Tibial nerve (tissue), 4 donors: ENCODE measurements at regions not wholly inside any gene's neighbourhood (a gene's known extent, or its start where the extent isn't known, plus 50 kb on each side); places are given as distances from the start of the nearest gene placed in this dataset.

Experiments
- DNase-seq, 2 donors: peaks; one replicate each; pipeline ENCODE4 v3.0.0-alpha.2; 2019; ENCODE audit warnings: low spot score in 2 of 2
- H3K27ac ChIP-seq, 4 donors: fragments of 200-600 bp; sonication (generic) in 3 of 4; one replicate each; pipeline ENCODE4 v1.5.1; 2017 to 2019; ENCODE audit warnings: mild to moderate bottlenecking in 1 of 4
- H3K27me3 ChIP-seq, 2 donors: fragments of 200-600 bp; sonication (generic) in 1 of 2; one replicate each; pipeline versions ENCODE4 v1.5.1 to v1.6.0; 2017 to 2019
- H3K36me3 ChIP-seq, 3 donors: fragments of 200-600 bp; sonication (generic); one replicate each; pipeline ENCODE4 v1.5.1; 2018 to 2019
- H3K4me1 ChIP-seq, 4 donors: fragments of 200-600 bp; sonication (generic) in 3 of 4; one replicate each; pipeline ENCODE4 v1.5.1; 2017 to 2019
- H3K4me3 ChIP-seq, 4 donors: fragments of 200-600 bp; sonication (generic) in 3 of 4; one replicate each; pipeline ENCODE4 v1.5.1; 2017 to 2019; ENCODE audit warnings: mild to moderate bottlenecking in 1 of 4, moderate library complexity in 1 of 4
- H3K9me3 ChIP-seq, 4 donors: fragments of 200-600 bp; sonication (generic) in 3 of 4; one replicate each; pipeline ENCODE4 v1.5.1; 2017 to 2019
- CTCF ChIP-seq, 5 experiments: fragments of 200-600 bp in 3 of 5; fragments of 450-650 bp in 2 of 5; sonication (generic) in 3 of 5; IDR thresholded peaks; one replicate each; pipeline ENCODE4 v1.5.1; 2016 to 2019; ENCODE audit warnings: antibody characterized with exemption in 5 of 5, mild to moderate bottlenecking in 3 of 5, moderate library complexity in 2 of 5
- EP300 ChIP-seq, 2 donors: sonication (generic); formaldehyde crosslinking; IDR thresholded peaks; one replicate each; pipeline ENCODE4 v1.6.1; 2017; ENCODE audit warnings: antibody characterized with exemption in 2 of 2, mild to moderate bottlenecking in 1 of 2
- POLR2A ChIP-seq, 2 donors: fragments of 450-650 bp; IDR thresholded peaks; one replicate each; pipeline ENCODE4 v1.6.1; 2017; ENCODE audit warnings: antibody characterized with exemption in 2 of 2, mild to moderate bottlenecking in 2 of 2, moderate library complexity in 2 of 2
- WGBS, 2 donors: methylation state at CpG; one replicate each; pipeline ENCODE4 v1.1.5; 2018; 5-methylcytosine and 5-hydroxymethylcytosine counted together

GRCh38 chr18:22024924-22025323 is 144.5 kb upstream of the GATA6 start:
- no peaks in the 10 kb centered on the region for H3K9me3 ChIP-seq
- no peaks in the 10 kb centered on the region for H3K27me3 ChIP-seq
- DNase-seq: no peak
- WGBS, 2 donors: 82 to 84% methylated on average over 3 of the region's 3 CpGs
- no peaks in the 10 kb centered on the region for H3K4me1 ChIP-seq
- H3K36me3 ChIP-seq: no peaks in the 10 kb centered on the region
- TF ChIP-seq POLR2A (IDR thresholded peaks at IDR 0.05) (no peak), EP300 (IDR thresholded peaks at IDR 0.05) (no peak), CTCF (IDR thresholded peaks at IDR 0.05) (no peak)
- no peak overlapping the region for H3K27ac ChIP-seq
- no peak overlapping the region for H3K4me3 ChIP-seq

GRCh38 chr18:22026362-22026761 is 143.0 kb upstream of the GATA6 start:
- Histone ChIP-seq H3K9me3 (no peaks in the 10 kb centered on the region), H3K36me3 (no peaks in the 10 kb centered on the region), H3K4me3 (no peak overlapping the region), H3K27ac (no peak overlapping the region), H3K27me3 (no peaks in the 10 kb centered on the region), H3K4me1 (no peaks in the 10 kb centered on the region)
- no peak for DNase-seq
- TF ChIP-seq CTCF (IDR thresholded peaks at IDR 0.05) (no peak), POLR2A (IDR thresholded peaks at IDR 0.05) (no peak), EP300 (IDR thresholded peaks at IDR 0.05) (no peak)
- WGBS, 2 donors: 68 to 70% methylated on average over 9 of the region's 9 CpGs

GRCh38 chr18:22026889-22027288 is 142.5 kb upstream of the GATA6 start:
- no peaks in the 10 kb centered on the region for H3K4me1 ChIP-seq
- 53 to 55% methylated on average over 6 of the region's 6 CpGs for WGBS, 2 donors
- H3K9me3 ChIP-seq: no peaks in the 10 kb centered on the region
- no peak overlapping the region for H3K27ac ChIP-seq
- no peaks in the 10 kb centered on the region for H3K27me3 ChIP-seq
- TF ChIP-seq EP300 (IDR thresholded peaks at IDR 0.05) (no peak), POLR2A (IDR thresholded peaks at IDR 0.05) (no peak), CTCF (IDR thresholded peaks at IDR 0.05) (no peak)
- H3K36me3 ChIP-seq: no peaks in the 10 kb centered on the region
- no peak overlapping the region for H3K4me3 ChIP-seq
- DNase-seq: no peak

GRCh38 chr18:22031611-22032010 is 137.8 kb upstream of the GATA6 start:
- H3K9me3 ChIP-seq: no peaks in the 10 kb centered on the region
- no peak for DNase-seq
- no peak for TF ChIP-seq EP300 (IDR thresholded peaks at IDR 0.05)
- no peak for TF ChIP-seq POLR2A (IDR thresholded peaks at IDR 0.05)
- no peak for TF ChIP-seq CTCF (IDR thresholded peaks at IDR 0.05)
- no peaks in the 10 kb centered on the region for H3K36me3 ChIP-seq
- WGBS, 2 donors: 65 to 72% methylated on average over 6 of the region's 6 CpGs
- no peaks in the 10 kb centered on the region for H3K27me3 ChIP-seq
- no peaks in the 10 kb centered on the region for H3K4me1 ChIP-seq
- no peak overlapping the region for H3K27ac ChIP-seq
- no peak overlapping the region for H3K4me3 ChIP-seq

- Histone ChIP-seq H3K9me3 (no peaks in the 10 kb centered on the region), H3K27ac (no peak overlapping the region), H3K36me3 (no peaks in the 10 kb centered on the region), H3K27me3 (no peaks in the 10 kb centered on the region), H3K4me1 (no peaks in the 10 kb centered on the region), H3K4me3 (no peak overlapping the region)
- TF ChIP-seq CTCF (IDR thresholded peaks at IDR 0.05): no peak
- no peak for TF ChIP-seq POLR2A (IDR thresholded peaks at IDR 0.05)
- TF ChIP-seq EP300 (IDR thresholded peaks at IDR 0.05): no peak
- no peak for DNase-seq
- 54 to 61% methylated on average over 4 of the region's 4 CpGs for WGBS, 2 donors
These were observed 136.9 kb upstream of the GATA6 start for GRCh38 chr18:22032392-22032961.
